ENCODE measurements at regions not wholly inside any gene's neighbourhood (a gene's known extent, or its start where the extent isn't known, plus 50 kb on each side); places are given as distances from the start of the nearest gene placed in this dataset.

DNA sequence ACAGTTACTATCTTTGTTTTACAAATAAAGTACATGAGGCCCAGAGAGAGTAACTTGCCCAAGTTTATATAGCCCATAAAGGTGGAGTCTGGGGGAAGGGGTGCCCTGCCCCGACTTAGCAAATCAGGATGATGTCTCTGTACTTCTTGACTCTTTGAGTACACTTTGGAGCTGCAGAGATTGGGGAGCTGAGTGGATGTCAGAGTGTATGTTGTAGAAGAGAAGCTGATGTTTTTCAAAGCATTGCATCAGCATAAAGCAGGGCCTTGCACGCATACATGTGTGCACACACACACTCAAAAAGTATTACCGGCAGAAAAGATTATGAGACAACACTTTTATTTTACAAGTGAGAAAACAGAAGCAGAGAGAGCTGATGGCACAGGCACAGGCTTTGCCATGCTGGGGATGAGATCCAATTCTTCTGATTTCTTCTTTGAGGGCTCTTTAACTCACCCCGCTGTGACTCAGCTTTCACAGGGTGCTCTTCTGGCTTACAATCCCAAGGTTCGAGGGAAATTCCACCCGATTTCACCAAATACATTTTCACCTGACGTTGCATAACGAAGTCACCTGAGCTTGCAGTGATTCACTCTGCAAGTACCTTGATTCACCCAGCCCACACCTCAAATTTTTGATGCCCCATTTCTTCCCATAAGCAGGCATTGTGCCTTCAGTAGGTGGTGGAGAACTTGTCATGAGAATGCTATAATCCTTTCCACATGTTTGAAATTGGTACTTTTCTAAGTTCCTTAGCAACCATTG is 292.8 kb upstream of the BOD1L1 start:
- H3K4me3 ChIP-seq (ENCODE audit: low read length in 3 of 3): no peak overlapping the region
- intact Hi-C loops (cut with DNase I): no loop called here
- no peak overlapping the region for H3K27ac ChIP-seq (ENCODE audit: low read depth in 2 of 2, low read length in 2 of 2)
- FAIRE-seq (no peak), DNase-seq (no peak)
- no peaks in the 10 kb centered on the region for H3K36me3 ChIP-seq (ENCODE audit: control insufficient read depth in 2 of 3, insufficient read depth in 3 of 3, low read length in 3 of 3)
- TF ChIP-seq, protein P1, sequence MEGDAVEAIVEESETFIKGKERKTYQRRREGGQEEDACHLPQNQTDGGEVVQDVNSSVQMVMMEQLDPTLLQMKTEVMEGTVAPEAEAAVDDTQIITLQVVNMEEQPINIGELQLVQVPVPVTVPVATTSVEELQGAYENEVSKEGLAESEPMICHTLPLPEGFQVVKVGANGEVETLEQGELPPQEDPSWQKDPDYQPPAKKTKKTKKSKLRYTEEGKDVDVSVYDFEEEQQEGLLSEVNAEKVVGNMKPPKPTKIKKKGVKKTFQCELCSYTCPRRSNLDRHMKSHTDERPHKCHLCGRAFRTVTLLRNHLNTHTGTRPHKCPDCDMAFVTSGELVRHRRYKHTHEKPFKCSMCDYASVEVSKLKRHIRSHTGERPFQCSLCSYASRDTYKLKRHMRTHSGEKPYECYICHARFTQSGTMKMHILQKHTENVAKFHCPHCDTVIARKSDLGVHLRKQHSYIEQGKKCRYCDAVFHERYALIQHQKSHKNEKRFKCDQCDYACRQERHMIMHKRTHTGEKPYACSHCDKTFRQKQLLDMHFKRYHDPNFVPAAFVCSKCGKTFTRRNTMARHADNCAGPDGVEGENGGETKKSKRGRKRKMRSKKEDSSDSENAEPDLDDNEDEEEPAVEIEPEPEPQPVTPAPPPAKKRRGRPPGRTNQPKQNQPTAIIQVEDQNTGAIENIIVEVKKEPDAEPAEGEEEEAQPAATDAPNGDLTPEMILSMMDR (IDR thresholded peaks at IDR 0.05; ENCODE audit: borderline replicate concordance, extremely low read depth, insufficient read depth): no peak
- peaks cover 0 to 3% (median 0%) of the 10 kb centered on the region in 3 donors for H3K4me1 ChIP-seq (ENCODE audit: control insufficient read depth in 2 of 3, insufficient read depth in 2 of 3, low read depth in 1 of 3, low read length in 3 of 3)
- H3K27me3 ChIP-seq (ENCODE audit: control insufficient read depth, insufficient read depth, low read length): no peaks in the 10 kb centered on the region
- H3K9ac ChIP-seq (ENCODE audit: low read length in 3 of 3): no peak overlapping the region
- no peaks in the 10 kb centered on the region for H3K9me3 ChIP-seq (ENCODE audit: control insufficient read depth in 2 of 3, insufficient read depth in 1 of 3, low read length in 3 of 3)

DNA sequence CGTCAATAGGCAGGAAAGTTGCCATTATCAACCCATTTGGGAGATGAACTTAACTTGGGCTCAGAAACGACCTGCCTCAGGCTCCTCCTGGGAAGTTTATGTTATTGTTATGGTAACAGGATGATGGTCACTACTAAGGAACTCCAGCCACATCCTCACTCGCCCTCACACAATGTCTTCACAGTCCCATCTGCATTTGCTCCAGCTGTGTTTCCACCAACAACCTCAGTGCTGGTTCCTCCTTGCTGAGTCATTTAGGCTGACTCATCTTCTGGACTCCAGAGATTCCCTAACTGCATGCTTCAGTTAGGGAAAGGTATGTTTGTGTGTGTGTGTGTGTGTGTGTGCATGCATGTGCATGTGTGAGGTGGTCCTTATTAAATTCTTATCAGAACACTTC is 293.4 kb upstream of the BOD1L1 start:
- Histone ChIP-seq H3K27me3 (ENCODE audit: control insufficient read depth, insufficient read depth, low read length) (no peaks in the 10 kb centered on the region), H3K4me3 (ENCODE audit: low read length in 3 of 3) (no peak overlapping the region), H3K27ac (ENCODE audit: low read depth in 2 of 2, low read length in 2 of 2) (no peak overlapping the region), H3K4me1 (ENCODE audit: control insufficient read depth in 2 of 3, insufficient read depth in 2 of 3, low read depth in 1 of 3, low read length in 3 of 3) (peaks cover 0 to 3% (median 0%) of the 10 kb centered on the region in 3 donors), H3K36me3 (ENCODE audit: control insufficient read depth in 2 of 3, insufficient read depth in 3 of 3, low read length in 3 of 3) (no peaks in the 10 kb centered on the region), H3K9me3 (ENCODE audit: control insufficient read depth in 2 of 3, insufficient read depth in 1 of 3, low read length in 3 of 3) (no peaks in the 10 kb centered on the region), H3K9ac (ENCODE audit: low read length in 3 of 3) (no peak overlapping the region)
- TF ChIP-seq, protein P1 (IDR thresholded peaks at IDR 0.05; ENCODE audit: borderline replicate concordance, extremely low read depth, insufficient read depth): no peak
- no peak for FAIRE-seq
- DNase-seq: no peak
- intact Hi-C loops (cut with DNase I): no loop called here

DNA sequence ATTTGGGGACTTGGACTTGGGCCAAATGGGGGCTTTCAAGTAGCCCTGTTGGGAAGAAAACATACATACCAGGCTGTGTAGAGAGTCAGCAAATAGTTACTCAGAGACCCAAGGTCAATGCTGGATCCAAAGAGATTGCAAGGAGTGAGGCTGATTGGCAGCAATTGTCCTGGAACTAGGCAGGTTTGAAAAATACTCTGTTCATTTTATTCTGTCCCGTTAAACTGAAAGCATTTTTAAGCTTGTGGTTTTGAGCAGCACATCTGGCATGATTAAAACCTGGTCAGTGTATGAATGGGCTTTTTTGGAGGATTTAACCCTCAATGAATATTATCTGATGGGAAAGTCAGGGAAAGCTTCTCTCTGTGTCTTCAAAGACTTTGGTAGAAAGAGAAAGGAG is 294.3 kb upstream of the BOD1L1 start:
- intact Hi-C loops (cut with DNase I): no loop called here
- Histone ChIP-seq H3K9me3 (ENCODE audit: control insufficient read depth in 2 of 3, insufficient read depth in 1 of 3, low read length in 3 of 3) (no peaks in the 10 kb centered on the region), H3K27me3 (ENCODE audit: control insufficient read depth, insufficient read depth, low read length) (no peaks in the 10 kb centered on the region), H3K9ac (ENCODE audit: low read length in 3 of 3) (no peak overlapping the region), H3K36me3 (ENCODE audit: control insufficient read depth in 2 of 3, insufficient read depth in 3 of 3, low read length in 3 of 3) (no peaks in the 10 kb centered on the region), H3K4me1 (ENCODE audit: control insufficient read depth in 2 of 3, insufficient read depth in 2 of 3, low read depth in 1 of 3, low read length in 3 of 3) (peaks cover 0 to 3% (median 0%) of the 10 kb centered on the region in 3 donors), H3K27ac (ENCODE audit: low read depth in 2 of 2, low read length in 2 of 2) (no peak overlapping the region), H3K4me3 (ENCODE audit: low read length in 3 of 3) (no peak overlapping the region)
- FAIRE-seq (no peak), DNase-seq (no peak)
- TF ChIP-seq, protein P1 (IDR thresholded peaks at IDR 0.05; ENCODE audit: borderline replicate concordance, extremely low read depth, insufficient read depth): no peak
